GM21825 (cell line): ENCODE measurements at regions not wholly inside any gene's neighbourhood (a gene's known extent, or its start where the extent isn't known, plus 50 kb on each side); places are given as distances from the start of the nearest gene placed in this dataset.

Experiments
- ATAC-seq: cut with Tn5 transposase; IDR thresholded peaks from one replicate; pipeline ENCODE4 v1.9.1; 2021; ENCODE audit warnings: mild to moderate bottlenecking, moderate library complexity; ENCODE audit not compliant: unreplicated experiment

DNA sequence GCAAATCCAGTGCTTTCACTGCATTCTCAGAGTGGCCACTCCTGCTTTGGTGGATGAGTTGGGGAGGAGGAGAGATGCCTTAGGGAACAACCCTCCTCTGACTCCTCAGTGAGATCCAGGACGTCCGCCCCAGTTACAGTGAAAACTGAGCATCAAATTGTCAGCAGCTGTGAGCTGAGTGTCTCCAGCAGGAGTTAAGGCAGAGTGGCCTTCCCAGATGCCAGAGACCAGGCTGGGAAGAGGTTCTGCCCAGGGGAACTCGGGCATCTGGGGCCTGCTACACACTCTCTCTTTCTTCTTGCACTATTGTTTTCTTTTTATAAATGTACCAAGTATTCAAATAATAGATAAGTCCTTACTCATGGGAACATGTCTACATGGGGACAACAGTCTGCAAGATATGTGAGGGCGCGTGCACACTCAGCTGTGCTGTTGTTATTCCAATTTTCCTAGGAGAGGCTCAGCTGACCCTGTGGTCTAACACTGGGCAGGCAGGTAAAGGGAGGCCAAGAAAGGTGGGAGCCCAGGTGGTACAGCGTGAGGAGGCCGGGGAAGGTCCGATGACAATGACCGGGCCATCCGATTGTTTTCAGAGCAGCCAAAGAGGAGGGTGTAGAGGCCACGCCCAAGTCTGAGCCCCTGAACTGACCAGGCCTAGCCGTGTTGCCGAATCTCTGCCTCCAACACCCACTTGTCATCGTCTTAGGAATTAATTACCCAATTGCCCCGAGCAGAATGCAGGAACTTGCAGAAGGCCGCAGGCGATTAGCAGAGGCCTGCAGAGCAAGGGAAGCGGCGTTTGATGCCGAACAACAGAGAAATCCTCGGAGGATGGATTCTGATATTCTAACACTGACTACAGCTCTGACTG lies 166.9 kb downstream of the ANAPC1 start:
- no peak for ATAC-seq
